Lung (tissue), 11 donors: ENCODE measurements at regions not wholly inside any gene's neighbourhood (a gene's known extent, or its start where the extent isn't known, plus 50 kb on each side); places are given as distances from the start of the nearest gene placed in this dataset.
"Not testable (repeated sequence)": the region's sequence is repeated elsewhere in the genome, so short reads cannot be mapped to it uniquely, and the experiment has no call there.

Source experiments
- ATAC-seq: fragments of 200-7000 bp; cut with Tn5 transposase; one replicate; pipeline ENCODE4 v1.9.1; 2020; ENCODE audit warnings: moderate number of reproducible peaks; ENCODE audit not compliant: insufficient read depth, low FRiP score
- DNase-seq, 3 donors: peaks; one replicate each; pipeline ENCODE4 v3.0.0-alpha.2; 2013 to 2017
- H3K27ac ChIP-seq, 2 donors: one replicate each; pipeline ENCODE4 v1.5.1; 2013; ENCODE audit warnings: mild to moderate bottlenecking in 2 of 2, moderate library complexity in 2 of 2, control low read depth in 1 of 2, inconsistent platforms in 1 of 2, low read depth in 1 of 2, low read length in 1 of 2
- H3K27me3 ChIP-seq, 3 donors: one replicate each; pipeline ENCODE4 v1.5.1; 2013; ENCODE audit warnings: low read length in 2 of 3; ENCODE audit not compliant: control insufficient read depth in 3 of 3, insufficient read depth in 3 of 3
- H3K36me3 ChIP-seq, 4 donors: one replicate each; pipeline ENCODE4 v1.5.1; 2013; ENCODE audit warnings: low read length in 4 of 4, mild to moderate bottlenecking in 1 of 4, moderate library complexity in 1 of 4; ENCODE audit not compliant: control insufficient read depth in 4 of 4, insufficient read depth in 4 of 4
- H3K4me1 ChIP-seq, 5 donors: one replicate each; pipeline ENCODE4 v1.5.1; 2013; ENCODE audit warnings: low read length in 5 of 5, mild to moderate bottlenecking in 2 of 5, moderate library complexity in 1 of 5; ENCODE audit not compliant: control insufficient read depth in 5 of 5, insufficient read depth in 5 of 5
- H3K4me3 ChIP-seq: one replicate; pipeline ENCODE4 v1.5.1; 2013; ENCODE audit warnings: mild to moderate bottlenecking, control low read depth, moderate library complexity
- H3K9ac ChIP-seq, 2 donors: one replicate each; pipeline ENCODE4 v1.5.1; 2013; ENCODE audit warnings: low read length in 2 of 2, control low read depth in 1 of 2; ENCODE audit not compliant: insufficient read depth in 1 of 2
- H3K9me3 ChIP-seq, 4 donors: one replicate each; pipeline ENCODE4 v1.5.1; 2013; ENCODE audit warnings: low read length in 3 of 4, mild to moderate bottlenecking in 1 of 4, moderate library complexity in 1 of 4; ENCODE audit not compliant: control insufficient read depth in 4 of 4, insufficient read depth in 3 of 4
- CTCF ChIP-seq: IDR thresholded peaks from 2 replicates; pipeline ENCODE4 v1.5.1; 2012; ENCODE audit warnings: mild to moderate bottlenecking; ENCODE audit errors: control extremely low read depth, extremely low read depth
- WGBS, 2 donors: extraction: QIAGEN DNeasy Blood & Tissue Kit; methylation state at CpG; one replicate each; pipeline ENCODE4 v1.1.7; 2013; 5-methylcytosine and 5-hydroxymethylcytosine counted together
- donor health status: control.
- donor health status: control.
- donor health status: Bipolar disorder and iron deficiency.
- donor health status: healthy.
- donor health status: DM: yes; HTN: yes; CAD: no.

GRCh38 chr4:128649575-128650205, 159.8 kb upstream of the JADE1 start:
- H3K27ac ChIP-seq = no peak overlapping the region
- ATAC-seq (no peak), DNase-seq (no peak)
- no peak overlapping the region for H3K9ac ChIP-seq
- no peaks in the 10 kb centered on the region for H3K36me3 ChIP-seq
- TF ChIP-seq CTCF = no peak
- H3K4me3 ChIP-seq = no peak overlapping the region
- H3K9me3 ChIP-seq = peaks cover 0 to 3% (median under 1%) of the 10 kb centered on the region in 4 donors
- 62 to 64% methylated on average over 1 of the region's 1 CpG for WGBS, 2 donors
- H3K4me1 ChIP-seq = peaks cover 0 to 14% (median 0%) of the 10 kb centered on the region in 5 donors
- H3K27me3 ChIP-seq = no peaks in the 10 kb centered on the region

- no peaks in the 10 kb centered on the region for H3K36me3 ChIP-seq
- H3K4me3 ChIP-seq = no peak overlapping the region
- no peak for DNase-seq
- no peak for TF ChIP-seq CTCF
- H3K9me3 ChIP-seq = peaks cover 0 to 2% (median under 1%) of the 10 kb centered on the region in 4 donors
- 64 to 77% methylated on average over 1 of the region's 1 CpG for WGBS, 2 donors
- peaks cover 0 to 11% (median 0%) of the 10 kb centered on the region in 5 donors for H3K4me1 ChIP-seq
- H3K9ac ChIP-seq = no peak overlapping the region
- H3K27me3 ChIP-seq = no peaks in the 10 kb centered on the region
- ATAC-seq = no peak
- no peak overlapping the region for H3K27ac ChIP-seq
Measured at GRCh38 chr4:128649161-128649560, 160.3 kb upstream of the JADE1 start.

GRCh38 chr4:128648021-128648420, 161.5 kb upstream of the JADE1 start:
- WGBS, 2 donors = 95 to 100% methylated on average over 1 of the region's 1 CpG
- no peaks in the 10 kb centered on the region for H3K27me3 ChIP-seq
- no peaks in the 10 kb centered on the region for H3K4me1 ChIP-seq
- H3K4me3 ChIP-seq = no peak overlapping the region
- DNase-seq = no peak
- no peak overlapping the region for H3K27ac ChIP-seq
- no peak for ATAC-seq
- no peak overlapping the region for H3K9ac ChIP-seq
- no peaks in the 10 kb centered on the region for H3K9me3 ChIP-seq
- no peak for TF ChIP-seq CTCF
- no peaks in the 10 kb centered on the region for H3K36me3 ChIP-seq

GRCh38 chr4:128646893-128647292, 162.6 kb upstream of the JADE1 start:
- H3K36me3 ChIP-seq, H3K27ac ChIP-seq, H3K9ac ChIP-seq, H3K9me3 ChIP-seq, H3K4me3 ChIP-seq, DNase-seq, ATAC-seq, H3K4me1 ChIP-seq, H3K27me3 ChIP-seq: not testable (repeated sequence)
- 68 to 76% methylated on average over 1 of the region's 1 CpG for WGBS, 2 donors

GRCh38 chr4:128644693-128645654, 164.5 kb upstream of the JADE1 start:
- not testable (repeated sequence) for DNase-seq, ATAC-seq, H3K4me3 ChIP-seq, H3K27ac ChIP-seq, H3K27me3 ChIP-seq, H3K36me3 ChIP-seq, H3K9ac ChIP-seq, H3K4me1 ChIP-seq, H3K9me3 ChIP-seq
- WGBS, 2 donors = 84 to 88% methylated on average over 18 of the region's 18 CpGs

- not testable (repeated sequence) for H3K4me1 ChIP-seq, H3K9me3 ChIP-seq, H3K27ac ChIP-seq, H3K4me3 ChIP-seq, ATAC-seq, DNase-seq, H3K9ac ChIP-seq, H3K36me3 ChIP-seq, H3K27me3 ChIP-seq
- WGBS, 2 donors = 95 to 96% methylated on average over 3 of the region's 3 CpGs
Measured at GRCh38 chr4:128644107-128644506, 165.4 kb upstream of the JADE1 start.
